ENCODE measurements at regions not wholly inside any gene's neighbourhood (a gene's known extent, or its start where the extent isn't known, plus 50 kb on each side); places are given as distances from the start of the nearest gene placed in this dataset.
"Not testable (repeated sequence)": the region's sequence is repeated elsewhere in the genome, so short reads cannot be mapped to it uniquely, and the experiment has no call there.

DNA sequence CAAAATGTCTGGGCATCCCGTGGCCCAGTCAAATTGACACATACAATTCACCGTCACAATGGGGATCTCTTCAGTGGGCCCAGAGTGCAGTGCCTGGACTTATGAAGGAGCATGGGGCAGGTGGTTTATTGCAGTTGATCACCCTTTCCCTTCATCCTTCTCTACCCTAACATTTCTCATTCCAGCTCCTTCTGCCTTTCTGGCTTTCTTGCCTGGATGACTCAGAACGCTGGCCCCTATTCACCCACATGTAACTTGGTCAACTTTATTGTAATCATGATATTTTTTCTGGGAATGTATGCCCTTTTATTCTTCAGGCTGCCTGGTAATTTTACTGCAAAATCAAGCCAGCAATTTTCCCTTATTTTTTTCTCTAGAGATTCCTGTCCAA, 179.9 kb upstream of the DTNBP1 start:
- DNase-seq (ENCODE audit: low spot score), result no peak

DNA sequence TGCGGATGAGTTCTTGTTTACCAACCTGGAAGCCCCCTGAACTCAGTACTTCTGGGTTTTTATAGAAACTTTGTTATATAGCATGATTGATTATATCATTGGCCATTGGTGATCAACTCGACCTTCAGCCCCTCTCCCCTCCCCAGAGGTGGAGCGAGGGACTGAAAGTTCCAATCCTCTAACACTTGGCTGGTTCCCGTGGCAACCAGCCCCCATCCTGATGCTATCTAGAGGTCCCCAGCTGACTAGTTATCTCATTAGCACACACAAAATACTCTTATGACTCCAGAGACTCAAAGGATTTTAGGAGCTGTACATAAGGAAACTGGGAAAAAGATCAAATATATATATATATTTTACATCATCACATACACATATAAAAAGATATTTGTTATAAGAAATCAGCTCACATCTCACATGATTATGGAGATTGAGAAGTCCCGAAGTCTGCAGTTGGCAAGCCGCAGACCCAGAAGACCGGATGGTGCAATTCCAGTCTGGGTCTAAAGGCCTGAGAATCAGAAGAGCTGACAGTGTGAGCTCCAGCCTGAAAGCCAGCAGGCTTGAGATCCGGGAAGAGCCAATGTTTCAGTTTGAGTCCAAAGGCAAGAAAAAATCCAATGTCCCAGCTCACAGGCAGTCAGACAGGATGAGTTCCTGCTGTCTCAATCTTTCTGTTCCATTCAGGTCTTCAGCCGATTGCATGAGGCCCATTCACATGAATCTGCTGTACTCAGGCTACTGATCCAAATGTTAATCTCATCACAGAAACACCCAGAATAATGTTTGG, 179.3 kb upstream of the DTNBP1 start:
- peak; percentile 37 for DNase-seq (ENCODE audit: low spot score)

DNA sequence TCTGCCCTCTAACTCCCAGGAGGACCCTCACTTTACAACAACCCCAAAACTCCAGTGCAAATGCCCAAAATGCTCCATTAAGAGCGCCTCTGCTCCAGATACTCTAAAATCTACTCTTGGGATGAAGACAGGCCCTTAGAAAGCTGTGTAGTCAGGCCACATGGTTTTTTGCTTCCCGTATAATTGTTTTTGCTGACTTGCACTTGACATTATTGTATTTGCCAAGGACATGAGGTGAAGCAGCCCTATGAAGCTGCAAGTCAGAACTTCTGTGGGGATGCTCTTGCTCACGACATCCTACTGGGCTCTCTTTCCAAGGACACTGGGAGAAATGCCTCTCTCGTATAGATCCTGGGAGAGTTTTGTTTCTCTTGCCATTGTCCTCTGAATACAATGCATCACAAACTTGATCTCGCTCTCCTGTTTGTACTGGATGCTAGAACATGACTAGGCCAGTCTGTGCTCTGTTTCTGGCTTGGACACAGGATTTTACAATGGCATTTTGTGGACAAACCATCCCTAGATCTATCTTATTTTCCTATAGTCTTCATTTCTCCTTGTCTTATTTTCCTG, 177.2 kb upstream of the DTNBP1 start:
- no peak for DNase-seq (ENCODE audit: low spot score)

DNA sequence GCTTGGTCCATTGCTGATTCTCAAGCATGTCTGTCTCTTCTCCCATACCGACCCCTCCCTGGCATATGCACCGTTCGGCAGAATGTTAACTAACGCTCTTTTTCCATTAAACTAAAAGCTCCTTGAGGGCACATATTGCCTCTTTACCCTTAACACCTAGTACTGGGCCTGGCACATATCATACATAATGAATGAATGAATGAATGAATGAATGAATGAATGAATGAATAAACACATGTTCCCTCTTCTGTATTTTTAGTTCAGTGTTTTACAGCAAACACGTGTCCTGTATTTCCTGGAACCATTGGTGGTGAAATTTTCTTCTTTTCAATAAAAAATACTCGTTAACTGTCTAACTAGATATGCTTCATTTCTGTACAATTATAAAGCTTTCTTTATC, 174.4 kb upstream of the DTNBP1 start:
- DNase-seq (ENCODE audit: low spot score), result no peak

DNA sequence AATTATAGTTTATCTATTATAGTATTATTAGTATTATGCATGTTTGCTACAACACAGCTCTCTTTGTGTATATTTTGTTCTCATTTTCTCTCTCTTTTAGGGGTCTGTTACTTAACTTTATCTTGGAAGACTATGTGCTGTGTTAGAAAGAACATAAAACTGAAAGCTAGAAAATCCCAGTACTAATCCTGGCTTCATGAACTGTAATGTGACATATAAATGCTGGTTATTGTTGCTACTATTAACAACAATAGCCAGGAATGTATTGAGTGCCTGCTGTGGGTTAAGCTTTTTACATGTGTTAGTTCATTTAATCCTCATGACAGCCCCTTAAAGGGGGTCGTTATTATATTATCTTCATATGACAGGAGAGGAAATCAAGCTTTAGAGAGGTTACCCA, 170.0 kb upstream of the DTNBP1 start:
- no peak for DNase-seq (ENCODE audit: low spot score)

DNA sequence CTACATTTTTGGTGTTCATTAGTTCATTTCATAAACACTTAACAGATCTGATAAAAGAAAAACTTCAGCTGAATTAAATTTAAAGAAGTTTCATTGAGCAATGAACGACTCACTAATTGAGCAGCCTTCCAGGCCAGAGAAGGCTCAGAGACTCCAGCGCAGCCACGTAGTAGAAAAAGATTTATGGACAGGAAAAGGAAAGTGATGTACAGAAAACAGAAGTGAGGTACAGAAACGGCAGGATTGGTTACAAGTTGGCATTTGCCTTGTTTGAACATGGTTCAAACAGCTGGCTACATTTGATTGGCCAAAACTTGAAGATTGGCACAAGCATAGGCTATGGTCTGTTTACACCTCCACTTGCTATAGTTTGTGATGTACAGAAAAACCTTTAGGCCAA, 166.3 kb upstream of the DTNBP1 start:
- no peak for DNase-seq (ENCODE audit: low spot score)

DNA sequence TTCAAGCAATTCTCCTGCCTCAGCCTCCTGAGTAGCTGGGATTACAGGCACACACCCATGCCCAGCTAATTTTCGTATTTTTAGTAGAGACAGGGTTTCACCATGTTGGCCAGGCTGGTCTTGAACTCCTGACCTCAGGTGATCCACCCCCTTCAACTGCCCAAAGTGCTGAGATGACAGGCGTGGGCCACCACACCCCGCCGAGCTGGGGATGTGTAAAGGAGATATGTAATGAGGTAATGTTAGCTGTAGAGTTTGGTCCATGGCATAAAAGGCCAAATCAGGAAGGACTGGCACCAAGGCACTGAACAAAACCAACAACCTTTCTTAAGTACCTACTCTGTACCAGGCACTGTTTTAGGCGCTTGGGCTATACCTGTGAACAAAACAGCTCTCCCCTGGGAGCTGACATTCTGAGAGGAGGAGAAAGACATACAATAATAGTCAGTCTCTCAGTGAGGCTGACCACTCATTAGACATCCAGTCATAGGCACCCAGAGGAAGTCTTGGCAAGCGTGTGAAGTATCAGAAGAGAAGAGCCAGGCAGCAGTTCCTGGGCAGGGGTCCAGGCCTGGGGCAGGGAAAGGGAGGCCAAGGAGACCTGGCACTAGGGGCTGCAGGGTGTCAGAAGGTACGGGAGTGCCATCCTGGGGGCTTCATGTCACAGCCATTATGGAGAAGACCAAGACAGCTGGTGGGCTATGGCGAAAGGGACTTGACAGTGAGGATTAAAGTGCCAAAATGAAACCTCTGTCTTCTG, 164.8 kb upstream of the DTNBP1 start:
- DNase-seq (ENCODE audit: low spot score), result no peak

DNA sequence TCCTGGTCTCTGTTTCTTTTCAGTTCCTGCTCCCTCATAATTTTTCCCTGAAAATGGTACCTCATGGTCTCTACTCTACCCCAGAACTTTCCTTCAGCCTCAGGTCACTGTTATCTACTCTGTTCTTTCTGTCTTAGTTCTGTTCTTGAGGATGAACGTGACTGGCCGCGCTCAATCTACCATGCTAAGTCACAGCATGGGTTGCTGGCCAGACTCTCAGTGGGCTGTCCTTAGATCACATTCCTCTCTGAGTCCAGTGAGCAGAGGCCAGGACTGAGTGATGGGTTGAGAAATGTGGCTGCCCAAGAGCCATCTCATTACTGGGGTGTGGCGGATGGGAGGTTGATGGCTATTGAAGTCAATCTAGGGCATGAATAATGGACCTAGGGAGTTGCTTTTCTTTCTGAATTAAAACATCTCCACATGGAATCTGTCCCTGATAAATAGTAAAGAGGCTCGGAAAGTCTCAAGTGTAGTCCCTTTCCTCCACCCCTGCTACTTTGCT, 164.0 kb upstream of the DTNBP1 start:
- no peak for DNase-seq (ENCODE audit: low spot score)

DNA sequence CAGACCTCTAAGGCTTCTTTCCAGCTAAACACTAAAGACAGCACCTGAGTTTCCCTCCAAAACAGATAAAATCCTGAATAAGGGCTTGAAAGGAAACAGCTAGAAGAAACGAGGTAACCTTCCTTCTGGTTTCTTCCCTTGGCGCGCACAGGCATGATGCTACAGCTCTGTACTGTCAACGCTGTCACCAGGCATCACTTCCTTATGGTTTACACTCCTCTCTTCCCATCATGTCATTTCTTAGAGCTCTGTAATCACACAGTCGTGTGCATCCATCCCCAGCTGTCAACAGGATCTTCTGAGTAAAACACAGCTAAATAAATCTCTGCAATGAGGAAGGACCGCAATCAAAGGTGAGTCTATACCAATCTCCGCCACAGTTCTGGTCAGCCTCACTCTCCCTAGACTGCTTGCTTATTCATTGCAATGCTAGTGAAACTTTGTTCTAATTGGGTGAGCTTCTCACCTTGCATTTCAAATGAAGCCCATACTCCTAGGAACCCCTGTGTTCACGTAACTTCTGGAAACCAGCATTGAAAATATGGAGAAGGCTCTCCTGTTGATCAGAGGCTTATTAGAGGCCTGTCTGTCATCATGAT, 162.6 kb upstream of the DTNBP1 start:
- no peak for DNase-seq (ENCODE audit: low spot score)

DNA sequence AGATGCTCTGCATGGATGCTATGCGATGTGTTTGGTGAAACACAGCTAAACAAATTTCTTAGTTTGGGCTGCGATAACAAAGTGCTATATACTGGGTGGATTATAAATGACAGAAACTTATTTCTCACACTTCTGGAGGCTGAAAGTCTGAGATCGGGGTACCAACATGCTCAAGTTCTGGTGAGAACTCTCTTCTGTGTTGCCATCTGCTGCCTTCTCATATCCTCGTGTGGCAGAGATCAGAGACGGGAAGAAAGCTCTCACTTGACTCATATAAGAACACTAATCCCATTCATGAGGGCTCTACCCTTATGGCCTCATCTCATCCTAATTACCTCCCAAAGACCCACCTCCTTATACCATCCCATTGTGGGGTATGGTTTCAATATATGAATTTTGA, 162.0 kb upstream of the DTNBP1 start:
- no peak for DNase-seq (ENCODE audit: low spot score)

DNA sequence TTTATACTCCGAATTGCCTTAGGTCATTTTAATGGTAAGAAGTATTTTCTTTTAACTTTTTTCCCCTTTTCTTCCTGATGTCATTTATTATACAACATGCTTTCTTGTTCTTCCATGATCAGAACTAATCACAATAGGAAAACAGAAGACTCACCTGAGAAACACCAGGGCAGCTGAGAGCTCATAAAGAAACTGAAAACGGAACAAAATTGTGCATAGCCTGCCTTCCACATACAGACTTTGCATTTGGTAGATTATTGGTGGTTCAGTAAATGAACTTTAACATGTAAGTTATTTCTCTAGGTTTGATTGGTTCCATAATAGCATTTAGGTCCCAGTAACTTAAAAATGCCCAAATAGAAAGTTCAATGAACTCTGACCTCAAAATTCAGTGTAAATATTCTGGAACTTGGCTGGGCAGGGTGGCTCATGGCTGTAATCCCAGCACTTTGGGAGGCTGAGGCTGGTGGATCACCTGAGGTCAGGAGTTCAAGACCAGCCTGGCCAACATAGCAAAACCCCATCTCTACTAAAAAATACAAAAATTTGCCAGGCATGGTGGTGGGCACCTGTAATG, 161.1 kb upstream of the DTNBP1 start:
- DNase-seq (ENCODE audit: low spot score), result no peak

DNA sequence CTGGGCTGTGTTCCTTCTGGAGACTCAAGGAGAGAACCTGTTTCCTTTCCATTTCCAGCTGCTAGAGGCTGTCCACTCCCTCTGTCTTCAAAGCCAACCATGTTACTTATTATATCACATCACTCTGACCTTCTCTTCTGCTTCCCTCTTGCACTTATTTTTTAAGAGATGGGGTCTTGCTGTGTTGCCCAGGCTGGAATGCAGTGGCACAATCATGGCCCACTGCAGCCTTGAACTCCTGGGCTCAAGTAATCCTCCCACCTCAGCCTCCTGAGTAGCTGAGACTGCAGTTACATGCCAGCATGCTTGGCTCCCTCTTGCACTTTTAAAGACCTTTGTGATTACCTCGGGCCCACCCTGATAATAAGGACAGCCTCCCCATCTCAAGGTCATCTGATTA, 160.0 kb upstream of the DTNBP1 start:
- DNase-seq (ENCODE audit: low spot score), result no peak

DNA sequence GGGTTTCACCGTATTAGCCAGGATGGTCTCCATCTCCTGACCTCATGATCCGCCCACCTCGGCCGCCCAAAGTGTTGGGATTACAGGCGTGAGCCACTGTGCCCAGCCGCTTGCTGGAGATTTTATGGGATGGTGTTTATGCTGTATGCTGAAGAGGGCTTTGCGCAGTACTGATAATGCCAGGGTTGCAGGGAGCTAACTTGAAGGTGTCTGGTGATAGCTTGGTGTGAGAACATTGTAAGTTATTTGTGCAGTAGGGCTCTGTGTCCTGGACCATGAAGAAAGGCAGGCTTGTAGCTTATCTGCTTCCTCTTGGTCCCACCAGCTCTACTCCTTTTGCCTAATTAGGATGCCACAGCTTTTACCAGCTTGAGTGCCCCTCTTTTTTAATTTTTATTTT, 157.0 kb upstream of the DTNBP1 start:
- no peak for DNase-seq (ENCODE audit: low spot score)

DNA sequence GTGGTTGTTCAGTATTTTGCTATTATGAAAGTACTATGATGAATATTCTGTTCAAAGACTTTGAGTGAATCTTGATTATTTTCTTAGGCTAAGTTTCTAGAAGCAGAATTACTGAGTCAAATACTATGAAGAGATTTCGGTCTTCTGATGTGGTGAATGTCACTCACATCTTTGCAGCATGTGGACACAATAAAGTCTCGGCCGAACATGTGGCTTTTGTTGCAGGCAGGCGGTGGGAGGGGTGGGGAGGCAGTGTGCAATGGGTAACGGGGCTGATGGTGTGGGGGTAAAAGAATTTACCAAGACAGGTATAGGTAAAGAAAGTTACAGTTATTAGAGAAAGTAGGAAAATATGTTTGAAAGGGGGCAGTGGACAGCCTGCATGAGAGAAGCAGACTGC, 156.4 kb upstream of the DTNBP1 start:
- DNase-seq (ENCODE audit: low spot score), result no peak

DNA sequence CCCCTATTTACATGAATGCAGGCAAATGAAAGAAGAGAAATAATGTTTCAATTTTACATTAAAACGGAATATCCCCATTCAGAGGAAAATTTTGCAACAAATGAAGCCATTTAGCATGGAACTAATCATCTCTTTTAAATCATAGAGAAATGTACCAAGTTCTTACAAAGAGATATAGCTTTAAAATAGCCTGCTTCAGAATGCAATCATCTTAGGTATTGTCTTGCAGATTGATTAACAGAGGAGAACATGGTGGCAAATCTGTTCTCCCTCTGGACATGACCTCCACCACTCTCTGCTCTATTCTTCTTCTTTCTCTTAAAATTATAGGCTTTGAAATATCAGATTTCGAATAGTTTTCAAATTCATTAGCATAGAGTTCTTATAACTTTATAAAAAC, 155.7 kb upstream of the DTNBP1 start:
- DNase-seq (ENCODE audit: low spot score), result no peak

DNA sequence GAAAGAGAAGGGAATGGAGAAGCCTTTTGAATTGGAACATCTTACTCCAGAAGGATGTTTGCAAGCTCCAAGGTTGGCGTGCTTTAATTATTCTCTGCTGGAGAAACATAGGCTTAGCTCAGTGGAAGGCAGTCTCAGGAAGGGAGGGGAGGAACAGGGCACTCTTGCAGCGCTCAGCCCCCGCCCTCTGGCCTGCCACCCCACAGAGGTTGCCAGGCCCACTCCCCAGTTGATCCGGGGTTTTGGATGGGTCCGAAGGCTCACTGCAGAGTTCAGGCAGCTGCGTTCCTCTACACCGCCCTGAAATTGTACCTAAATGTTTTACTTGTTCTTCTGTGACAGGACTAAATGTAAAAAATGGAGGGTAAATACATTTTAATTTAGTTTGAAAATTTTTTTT, 155.2 kb upstream of the DTNBP1 start:
- no peak for DNase-seq (ENCODE audit: low spot score)

DNA sequence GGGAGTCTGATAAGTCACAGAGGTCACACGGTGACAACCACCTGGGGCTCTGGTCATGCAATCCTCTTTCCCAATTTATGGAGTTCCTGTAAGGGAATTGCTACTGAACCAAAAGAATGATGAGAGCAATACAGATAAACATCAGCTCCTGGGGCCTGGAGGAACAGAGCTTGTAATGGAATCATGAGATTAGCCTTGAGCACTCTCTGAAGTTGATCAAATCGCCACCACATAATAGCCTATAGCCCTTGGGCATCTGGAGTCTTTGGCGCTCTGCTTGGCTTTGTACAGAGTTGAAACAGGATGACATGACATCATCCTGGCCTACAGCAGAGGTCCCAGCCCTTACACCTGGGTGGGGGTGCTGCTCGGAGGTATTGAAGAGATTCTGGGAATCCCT, 154.3 kb upstream of the DTNBP1 start:
- peak; percentile 93 for DNase-seq (ENCODE audit: low spot score)

DNA sequence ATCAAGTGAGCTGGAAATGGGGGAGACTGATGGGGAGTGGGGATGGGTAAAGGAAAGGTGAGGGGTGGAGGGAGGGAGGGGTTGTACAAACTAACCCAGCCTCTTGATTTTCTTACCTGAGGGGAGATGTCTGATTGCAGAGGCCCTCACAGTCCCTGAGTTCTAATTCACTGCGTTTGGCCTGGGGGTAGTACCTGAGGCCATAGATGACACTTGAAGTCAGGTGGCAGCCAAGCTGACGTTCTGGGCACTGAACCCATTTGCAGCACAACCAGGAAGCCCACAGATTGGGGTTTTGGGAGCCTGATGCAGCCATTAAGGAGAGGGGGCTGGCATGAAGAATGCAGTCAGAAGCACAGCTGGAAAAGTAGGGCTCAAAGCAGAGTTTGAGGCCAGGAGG, 153.8 kb upstream of the DTNBP1 start:
- DNase-seq (ENCODE audit: low spot score), result no peak

DNA sequence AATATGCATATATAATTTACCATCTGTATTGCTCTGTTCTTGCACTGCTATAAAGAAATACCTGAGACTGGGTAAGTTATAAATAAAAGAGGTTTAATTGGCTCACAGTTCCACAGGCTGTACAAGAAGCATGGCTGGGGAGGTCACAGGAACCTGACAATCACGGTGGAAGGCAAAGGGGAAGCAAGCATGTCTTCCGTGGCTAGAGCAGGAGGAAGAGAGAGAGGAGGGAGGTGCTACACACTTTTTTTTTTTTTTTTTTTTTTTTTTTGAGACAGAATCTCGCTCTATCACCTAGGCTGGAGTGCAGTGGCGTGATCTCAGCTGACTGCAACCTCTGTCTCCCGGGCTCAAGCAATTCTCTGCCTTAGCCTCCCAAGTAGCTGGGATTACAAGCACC, 150.9 kb upstream of the DTNBP1 start:
- not testable (repeated sequence) for DNase-seq (ENCODE audit: low spot score)

DNA sequence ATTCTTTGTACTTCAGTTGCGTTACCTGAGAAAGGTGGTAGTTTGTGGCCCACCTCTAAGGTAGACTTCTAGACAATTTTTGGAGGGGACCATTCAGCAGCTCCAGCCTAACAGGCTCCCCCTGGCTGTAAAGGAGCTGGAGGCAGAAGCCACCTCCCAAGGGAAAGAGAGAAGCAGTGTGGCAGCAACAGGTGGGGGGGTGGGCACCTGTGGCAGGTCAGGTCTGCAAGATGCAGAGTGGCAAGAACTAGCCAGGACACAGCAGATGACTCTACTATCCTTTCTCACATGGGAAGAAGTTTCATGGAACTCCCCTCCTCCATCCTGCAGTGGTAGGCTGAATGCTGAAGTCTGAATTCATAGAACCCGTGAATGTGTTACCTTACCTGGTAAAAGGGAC, 148.3 kb upstream of the DTNBP1 start:
- DNase-seq (ENCODE audit: low spot score), result no peak

DNA sequence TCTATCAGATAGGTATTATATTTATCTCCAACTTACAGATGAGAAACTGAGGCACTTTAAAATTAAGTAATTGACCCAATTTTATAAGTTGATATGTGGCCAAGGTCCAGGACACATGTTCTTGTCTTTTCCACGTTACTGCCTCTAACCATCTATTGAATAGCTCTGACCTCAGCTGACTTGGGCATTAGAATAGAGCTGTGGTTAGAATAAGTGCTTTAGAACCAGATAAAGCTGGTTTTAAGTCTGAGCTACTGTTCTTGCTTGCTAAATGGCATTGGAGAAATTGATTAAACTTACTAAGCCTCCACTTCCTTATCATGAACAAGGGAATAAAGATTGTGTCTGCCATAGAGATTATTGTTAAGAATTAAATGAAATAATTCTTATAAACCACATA, 147.8 kb upstream of the DTNBP1 start:
- DNase-seq (ENCODE audit: low spot score), result no peak

DNA sequence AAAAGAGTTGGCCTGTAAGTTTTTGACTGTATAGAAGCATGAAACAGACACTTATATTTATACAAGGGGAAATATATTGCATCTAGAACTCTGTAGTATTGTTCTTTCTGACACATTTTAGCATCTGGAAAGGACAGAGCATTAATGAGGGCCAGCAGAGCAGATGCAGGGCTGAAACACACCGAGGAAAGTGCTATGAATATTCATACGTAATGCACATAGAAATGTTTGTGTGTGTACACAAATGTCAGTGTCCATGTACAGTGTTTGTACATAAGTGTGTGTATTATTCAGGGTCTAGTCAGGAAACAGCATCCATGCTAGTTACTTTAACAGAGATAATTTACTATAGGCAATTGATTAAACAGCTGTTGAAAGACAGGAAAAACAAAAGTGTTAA, 146.5 kb upstream of the DTNBP1 start:
- no peak for DNase-seq (ENCODE audit: low spot score)
